ENCODE measurements at regions not wholly inside any gene's neighbourhood (a gene's known extent, or its start where the extent isn't known, plus 50 kb on each side); places are given as distances from the start of the nearest gene placed in this dataset.

GRCh38 chr14:27573018-27573417, 975.2 kb upstream of the NOVA1 start:
- TF ChIP-seq POLR2A (IDR thresholded peaks at IDR 0.05; ENCODE audit: low read depth, low read length) (no peak), CTCF (conservative IDR thresholded peaks at IDR 0.05; ENCODE audit: low read depth, low read length) (no peak), RFX5 (IDR thresholded peaks at IDR 0.05; ENCODE audit: low read depth, low read length) (no peak), MAFK (IDR thresholded peaks at IDR 0.05; ENCODE audit: low read depth, low read length) (no peak)

All from IMR-90 (cell line).